HG03135 (cell line): ENCODE measurements at regions not wholly inside any gene's neighbourhood (a gene's known extent, or its start where the extent isn't known, plus 50 kb on each side); places are given as distances from the start of the nearest gene placed in this dataset.
"Not testable (repeated sequence)": the region's sequence is repeated elsewhere in the genome, so short reads cannot be mapped to it uniquely, and the experiment has no call there.

ENCODE experiments used
- ATAC-seq: cut with Tn5 transposase; IDR thresholded peaks from one replicate; pipeline ENCODE4 v1.9.1; 2021; ENCODE audit warnings: mild to moderate bottlenecking, moderate library complexity; ENCODE audit not compliant: unreplicated experiment

DNA sequence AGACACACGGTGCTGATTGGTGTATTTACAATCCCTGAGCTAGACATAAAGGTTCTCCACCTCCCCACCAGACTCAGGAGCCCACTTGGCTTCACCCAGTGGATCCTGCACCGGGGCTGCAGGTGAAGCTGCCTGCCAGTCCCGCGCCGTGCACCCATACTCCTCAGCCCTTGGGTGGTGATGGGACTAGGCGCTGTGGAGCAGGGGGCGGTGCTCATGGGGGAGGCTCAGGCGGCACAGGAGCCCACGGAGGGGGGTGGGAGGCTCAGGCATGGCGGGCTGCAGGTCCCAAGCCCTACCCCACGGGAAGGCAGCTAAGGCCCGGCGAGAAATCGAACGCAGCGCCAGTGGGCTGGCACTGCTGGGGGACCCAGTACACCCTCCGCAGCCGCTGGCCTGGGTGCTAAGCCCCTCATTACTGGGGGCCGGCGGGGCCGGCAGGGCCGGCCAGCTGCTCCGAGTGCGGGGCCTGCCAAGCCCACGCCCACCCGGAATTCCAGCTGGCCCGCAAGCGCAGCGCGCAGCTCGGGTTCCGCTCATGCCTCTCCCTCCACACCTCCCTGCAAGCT lies 1447.2 kb downstream of the RAPGEF2 start:
- ATAC-seq: not testable (repeated sequence)

GRCh38 chr4:160562661-160563060 lies 1459.8 kb downstream of the RAPGEF2 start:
- ATAC-seq: no peak

DNA sequence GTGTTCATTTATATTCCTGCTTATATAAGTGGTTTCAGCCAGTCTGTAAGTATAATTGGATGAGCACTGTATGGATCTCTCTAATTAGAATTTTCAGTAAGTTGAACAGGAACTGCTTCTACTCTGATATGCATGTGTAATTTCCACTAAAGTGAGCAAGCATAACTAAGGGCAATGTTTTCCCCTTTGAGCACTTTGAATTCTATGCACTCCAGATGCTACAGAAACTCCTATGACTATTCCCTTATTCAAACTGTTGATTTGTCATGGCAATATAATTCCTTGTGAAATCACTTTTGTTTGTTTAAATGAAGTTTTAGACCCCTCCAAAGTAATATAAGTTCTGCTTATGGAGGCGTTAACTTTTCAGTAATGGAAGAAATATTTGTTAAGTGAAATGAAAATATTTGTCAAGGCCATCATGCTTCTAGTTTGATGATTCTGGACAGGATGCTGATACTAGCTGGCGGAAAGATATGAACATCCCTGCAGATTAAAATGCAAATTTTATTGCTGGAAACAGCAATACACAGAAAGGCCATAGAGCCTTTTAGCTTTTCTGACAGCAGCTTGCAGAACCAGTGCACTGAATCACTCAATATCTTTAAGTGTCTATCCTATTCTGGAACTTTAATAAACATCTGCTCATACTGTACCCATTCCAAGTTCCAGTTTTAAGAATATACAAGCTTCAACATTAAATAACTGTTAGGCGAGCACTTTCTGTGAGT lies 1460.8 kb downstream of the RAPGEF2 start:
- ATAC-seq: no peak

- no peak for ATAC-seq
Measured at GRCh38 chr4:160567634-160568033, 1464.8 kb downstream of the RAPGEF2 start.

DNA sequence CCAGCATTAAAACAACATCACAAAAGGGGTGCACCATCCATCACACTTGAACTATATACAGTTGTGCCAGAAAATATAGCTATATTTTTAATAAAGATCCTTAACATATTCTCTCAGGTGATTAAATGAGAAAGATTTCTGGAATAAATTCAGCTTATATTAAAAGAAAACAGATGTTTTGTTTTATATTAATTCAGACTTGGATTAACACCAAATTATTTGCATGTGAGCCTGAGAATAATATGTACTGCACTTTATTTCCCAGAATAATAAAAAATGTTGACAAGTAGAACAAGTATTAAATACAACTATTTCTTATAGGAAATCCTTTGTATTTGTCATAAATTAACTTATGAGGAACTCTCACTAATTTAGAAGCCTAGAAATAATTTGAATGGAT lies 1467.4 kb downstream of the RAPGEF2 start:
- ATAC-seq: no peak

DNA sequence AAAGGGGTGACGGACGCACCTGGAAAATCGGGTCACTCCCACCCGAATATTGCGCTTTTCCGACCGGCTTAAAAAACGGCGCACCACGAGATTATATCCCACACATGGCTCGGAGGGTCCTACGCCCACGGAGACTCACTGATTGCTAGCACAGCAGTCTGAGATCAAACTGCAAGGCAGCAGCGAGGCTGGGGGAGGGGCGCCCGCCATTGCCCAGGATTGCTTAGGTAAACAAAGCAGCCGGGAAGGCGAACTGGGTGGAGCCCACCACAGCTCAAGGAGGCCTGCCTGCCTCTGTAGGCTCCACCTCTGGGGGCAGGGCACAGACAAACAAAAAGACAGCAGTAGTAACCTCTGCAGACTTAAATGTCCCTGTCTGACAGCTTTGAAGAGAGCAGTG lies 1471.4 kb downstream of the RAPGEF2 start:
- not testable (repeated sequence) for ATAC-seq

GRCh38 chr4:160580581-160580980 lies 1477.7 kb downstream of the RAPGEF2 start:
- ATAC-seq: no peak

- no peak for ATAC-seq
Measured at GRCh38 chr4:160592258-160592657, 1489.4 kb downstream of the RAPGEF2 start.

- ATAC-seq: no peak
Measured at GRCh38 chr4:160595646-160596045, 1492.8 kb downstream of the RAPGEF2 start.

DNA sequence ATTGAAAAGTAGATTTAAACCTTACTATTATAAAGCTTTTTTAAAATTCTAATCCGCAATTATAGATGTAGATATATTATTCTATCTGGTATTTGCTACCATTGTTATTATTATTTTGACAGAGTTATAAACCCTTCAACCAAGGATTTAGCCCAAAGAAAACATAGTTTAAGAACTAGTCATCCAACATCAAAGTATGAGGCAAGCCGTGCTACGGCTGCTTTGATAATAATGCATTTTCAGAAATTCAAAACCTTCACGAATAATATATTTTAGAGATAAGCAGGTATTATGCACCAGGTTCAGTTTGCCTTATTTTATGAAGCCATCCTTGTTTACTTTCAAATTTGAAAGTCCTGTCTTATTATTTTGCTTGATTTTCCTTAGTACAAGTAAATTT lies 1501.7 kb downstream of the RAPGEF2 start:
- ATAC-seq: no peak

DNA sequence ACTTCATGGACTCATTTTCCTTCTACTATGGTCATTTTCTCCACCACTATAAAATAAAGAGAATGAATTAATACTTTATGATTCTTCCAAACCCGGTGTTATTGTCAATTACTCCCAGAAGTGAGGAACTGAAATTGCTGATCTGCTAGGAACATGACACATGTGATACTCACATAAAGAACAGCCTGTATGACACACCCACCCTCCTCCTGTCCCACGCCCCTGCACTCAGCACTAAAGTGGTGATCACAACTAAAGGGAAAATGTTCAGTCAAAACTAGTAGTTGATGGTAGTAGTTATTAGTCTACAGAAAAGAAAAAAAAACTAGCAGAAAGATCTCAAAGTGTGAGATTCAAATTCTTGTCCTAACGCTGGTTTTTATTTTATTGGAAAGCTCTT lies 1508.3 kb downstream of the RAPGEF2 start:
- ATAC-seq: no peak

DNA sequence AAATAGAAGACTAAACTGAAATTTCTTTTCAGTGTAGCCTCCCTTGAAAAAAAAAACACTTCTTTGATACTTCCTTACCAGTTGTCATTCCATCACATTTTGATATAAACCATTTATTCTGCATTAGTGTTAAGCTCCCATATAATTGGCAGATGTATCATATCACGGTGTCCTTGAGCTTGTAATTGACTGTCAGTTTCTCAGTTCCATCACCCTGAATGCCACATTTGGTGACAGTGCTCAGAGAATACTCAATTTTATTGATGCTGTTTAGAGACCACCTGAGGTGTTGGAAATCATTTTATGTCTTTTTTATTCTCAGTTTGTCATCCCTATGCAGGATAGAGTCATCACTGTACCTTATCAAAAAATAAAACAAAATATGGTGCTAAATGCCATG lies 1528.2 kb downstream of the RAPGEF2 start:
- ATAC-seq: no peak

GRCh38 chr4:160652790-160653189 lies 1511.0 kb downstream of the FSTL5 start:
- ATAC-seq: no peak

GRCh38 chr4:160675550-160675949 lies 1488.2 kb downstream of the FSTL5 start:
- ATAC-seq: no peak

- no peak for ATAC-seq
Measured at GRCh38 chr4:160685729-160686128, 1478.1 kb downstream of the FSTL5 start.

GRCh38 chr4:160701671-160702070 lies 1462.1 kb downstream of the FSTL5 start:
- no peak for ATAC-seq

GRCh38 chr4:160709026-160709425 lies 1454.8 kb downstream of the FSTL5 start:
- no peak for ATAC-seq

DNA sequence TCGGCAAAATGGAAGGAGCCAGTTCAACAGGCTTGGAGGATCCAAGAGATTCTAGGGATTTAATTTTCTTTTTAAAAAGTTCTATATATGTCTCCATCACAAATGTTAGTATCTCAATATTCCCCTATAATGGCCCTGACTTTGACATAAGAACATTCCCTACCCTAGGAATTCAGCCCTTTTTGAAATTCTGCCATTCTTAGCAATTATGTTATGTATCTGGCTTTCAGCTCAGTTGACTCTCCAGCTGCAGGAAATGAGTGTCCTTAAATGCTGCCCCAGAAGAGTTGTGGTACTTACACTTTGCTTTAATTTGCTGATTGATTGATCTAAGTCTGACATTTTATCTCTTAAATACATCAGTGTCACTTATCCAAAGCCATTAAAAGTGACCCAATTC lies 1454.3 kb downstream of the FSTL5 start:
- ATAC-seq: no peak

- ATAC-seq: no peak
Measured at GRCh38 chr4:160716551-160716950, 1447.2 kb downstream of the FSTL5 start.

DNA sequence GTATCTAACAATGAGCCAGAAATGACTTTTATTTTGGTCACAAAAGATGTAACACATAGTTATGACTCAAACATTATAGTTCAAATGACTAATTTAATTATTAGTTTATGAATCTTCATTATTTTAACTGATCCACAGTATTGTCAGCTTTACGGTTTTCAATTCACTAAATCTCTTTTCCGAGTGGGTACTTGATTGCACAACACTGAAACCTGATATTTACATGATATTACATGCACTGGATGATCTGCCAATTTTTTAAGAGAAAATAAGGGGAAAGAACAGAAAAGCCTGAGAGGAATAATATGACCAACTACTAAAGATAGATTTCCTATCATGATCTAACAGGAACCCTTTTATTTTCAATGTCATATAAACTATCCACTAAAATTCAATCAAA lies 1446.0 kb downstream of the FSTL5 start:
- no peak for ATAC-seq

DNA sequence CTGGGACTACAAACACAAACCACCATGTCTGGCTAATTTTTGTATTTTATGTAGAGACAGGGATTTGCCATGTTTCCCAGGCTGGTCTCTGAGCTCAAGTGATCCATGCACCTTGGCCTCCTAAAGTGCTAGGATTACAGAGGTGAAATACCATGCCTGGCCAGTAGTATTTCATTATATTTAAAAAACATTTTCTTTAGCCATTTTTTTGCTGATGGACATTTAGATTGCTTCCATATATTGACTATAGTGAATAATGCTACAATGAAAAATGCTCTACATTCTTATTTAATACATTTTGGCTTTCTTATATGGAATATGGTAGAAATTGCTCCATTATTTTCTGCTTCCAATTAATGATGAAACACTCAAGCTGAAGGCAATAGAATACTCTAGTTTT lies 1439.7 kb downstream of the FSTL5 start:
- ATAC-seq: no peak

GRCh38 chr4:160745126-160745525 lies 1418.7 kb downstream of the FSTL5 start:
- no peak for ATAC-seq

GRCh38 chr4:160746585-160746984 lies 1417.2 kb downstream of the FSTL5 start:
- ATAC-seq: not testable (repeated sequence)
